Spinal cord (tissue), 9 donors: ENCODE measurements at regions not wholly inside any gene's neighbourhood (a gene's known extent, or its start where the extent isn't known, plus 50 kb on each side); places are given as distances from the start of the nearest gene placed in this dataset.

ENCODE experiments used
- DNase-seq, 6 donors: peaks; one replicate each; pipeline versions ENCODE4 v3.0.0 to v3.0.0-alpha.2; 2013 to 2015; ENCODE audit warnings: low spot score in 6 of 6, low read depth in 4 of 6
- H3K27ac ChIP-seq: one replicate; pipeline ENCODE4 v1.5.1; 2013; ENCODE audit warnings: low read depth, low read length, control low read depth
- H3K27me3 ChIP-seq: one replicate; pipeline ENCODE4 v1.6.1; 2013; ENCODE audit warnings: low read length; ENCODE audit not compliant: control insufficient read depth, insufficient read depth
- H3K36me3 ChIP-seq: one replicate; pipeline ENCODE4 v1.6.1; 2013; ENCODE audit warnings: low read length; ENCODE audit not compliant: control insufficient read depth, insufficient read depth
- H3K4me1 ChIP-seq: one replicate; pipeline ENCODE4 v1.6.1; 2013; ENCODE audit warnings: low read length; ENCODE audit not compliant: control insufficient read depth, insufficient read depth
- H3K4me3 ChIP-seq: one replicate; pipeline ENCODE4 v1.5.1; 2013; ENCODE audit warnings: low read depth, low read length, control low read depth
- H3K9me3 ChIP-seq: one replicate; pipeline ENCODE4 v1.6.1; 2013; ENCODE audit warnings: low read length; ENCODE audit not compliant: control insufficient read depth, insufficient read depth
- WGBS: methylation state at CpG from one replicate; pipeline ENCODE4 v1.1.5; 2013; ENCODE audit warnings: missing lambda C conversion rate; ENCODE audit not compliant: insufficient coverage; 5-methylcytosine and 5-hydroxymethylcytosine counted together
- donor health status: healthy.

DNA sequence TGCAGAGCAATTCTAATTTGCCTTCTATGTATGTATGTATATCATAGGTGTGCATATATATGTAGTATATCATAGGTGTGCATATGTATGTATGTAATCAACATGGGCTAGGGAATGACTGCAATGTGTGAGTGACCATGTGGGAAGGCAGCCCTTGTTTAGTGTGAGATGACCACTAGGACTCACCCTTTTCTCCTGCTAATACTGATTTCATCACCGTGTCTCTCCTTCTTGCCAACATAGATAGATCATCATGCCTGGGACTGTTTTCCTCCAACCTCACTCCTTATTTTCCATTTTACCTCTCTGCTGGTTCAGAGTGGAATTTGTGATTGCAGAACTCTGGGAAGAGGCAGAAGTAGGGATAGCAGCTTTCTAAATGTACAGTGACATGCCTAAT, 63.6 kb upstream of the SFRP2 start:
- Histone ChIP-seq H3K36me3 (no peaks in the 10 kb centered on the region), H3K27ac (no peak overlapping the region), H3K4me3 (no peak overlapping the region), H3K27me3 (no peaks in the 10 kb centered on the region), H3K4me1 (no peaks in the 10 kb centered on the region), H3K9me3 (no peaks in the 10 kb centered on the region)
- no CpG with 5 or more reads among the region's 1 CpG for WGBS
- DNase-seq, result no peak

- Histone ChIP-seq H3K4me1 (no peaks in the 10 kb centered on the region), H3K27ac (no peak overlapping the region), H3K36me3 (no peaks in the 10 kb centered on the region), H3K9me3 (no peaks in the 10 kb centered on the region), H3K4me3 (no peak overlapping the region), H3K27me3 (no peaks in the 10 kb centered on the region)
- WGBS, result no CpG with 5 or more reads among the region's 2 CpGs
- peak in 1 of 6 donors; percentile 7 for DNase-seq
These were observed 61.8 kb upstream of the SFRP2 start for GRCh38 chr4:153850533-153851280.

DNA sequence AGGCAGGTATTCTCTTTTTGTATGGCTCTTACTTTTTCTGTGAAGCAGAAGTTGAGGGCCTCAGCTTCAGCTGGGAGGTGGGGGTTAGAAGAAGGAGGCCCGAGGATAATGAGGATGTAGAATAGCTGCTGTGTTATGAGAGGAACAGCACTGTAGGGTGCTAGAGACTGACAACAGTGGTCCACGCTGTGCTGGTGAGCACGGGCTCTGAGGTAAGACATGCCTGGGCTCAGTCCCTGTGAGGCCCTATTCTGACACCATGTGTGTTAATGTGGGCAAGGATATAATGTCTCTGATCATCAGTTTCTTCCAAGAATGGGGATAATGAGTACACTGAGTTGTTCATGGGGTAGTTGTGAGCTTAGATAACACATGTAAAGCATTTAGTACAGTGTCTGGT, 55.3 kb upstream of the SFRP2 start:
- Histone ChIP-seq H3K9me3 (no peaks in the 10 kb centered on the region), H3K4me1 (no peaks in the 10 kb centered on the region), H3K27me3 (no peaks in the 10 kb centered on the region), H3K27ac (no peak overlapping the region), H3K4me3 (no peak overlapping the region), H3K36me3 (no peaks in the 10 kb centered on the region)
- DNase-seq, result no peak
- 81% methylated on average over 3 of the region's 3 CpGs for WGBS
